ENCODE measurements at regions not wholly inside any gene's neighbourhood (a gene's known extent, or its start where the extent isn't known, plus 50 kb on each side); places are given as distances from the start of the nearest gene placed in this dataset.

GRCh38 chr2:120480903-120481445 is 135.0 kb downstream of the INHBB start:
- no peak for FAIRE-seq
- no peak for ATAC-seq
- no peak overlapping the region for H3K4me2 ChIP-seq (ENCODE audit: insufficient read depth, low read length)
- no TSS peak for BruUV-seq (replicated peaks)
- peaks cover 0 to 3% of the 10 kb centered on the region in 2 experiments; a peak in 1 of 5 replicates for H3K4me1 ChIP-seq (replicated peaks in 1 of 2; ENCODE audit: control insufficient read depth in 2 of 2, insufficient read depth in 2 of 2, low read length in 2 of 2)
- H3K9me1 ChIP-seq (ENCODE audit: control insufficient read depth, insufficient read depth, low read length) = no peaks in the 10 kb centered on the region
- no peaks in the 10 kb centered on the region; the same call in 1 of the 2 replicates for H4K20me1 ChIP-seq (replicated peaks; ENCODE audit: control insufficient read depth, insufficient read depth, low read length)
- intact Hi-C loops (cut with micrococcal nuclease) (no loop called here), in situ Hi-C loops (cut with MboI) (no loop called here)
- H3K27me3 ChIP-seq (ENCODE audit: control insufficient read depth in 2 of 2, insufficient read depth in 2 of 2, low read length in 2 of 2) = peaks cover 0 to 55% of the 10 kb centered on the region in 2 experiments; a peak in 3 of 5 replicates
- no peak overlapping the region for H3K9ac ChIP-seq (ENCODE audit: insufficient read depth in 1 of 2, low read depth in 2 of 2, low read length in 2 of 2)
- no peaks in the 10 kb centered on the region for H3K9me3 ChIP-seq (replicated peaks; ENCODE audit: control insufficient read depth, insufficient read depth, low read depth, low read length)
- H3K36me3 ChIP-seq (ENCODE audit: control insufficient read depth, insufficient read depth, low read length) = no peaks in the 10 kb centered on the region
- CTCF ChIA-PET (ENCODE audit: low intra/inter-chr PET ratio) = no interaction called here
- POLR2A ChIA-PET = no interaction called here
- H2AFZ ChIP-seq (ENCODE audit: low read depth, low read length) = no peak overlapping the region
- no peak for DNase-seq (ENCODE audit: extremely low read depth in 1 of 4, low spot score in 3 of 4)
- no peak overlapping the region for H3K27ac ChIP-seq (ENCODE audit: extremely low read depth, low read depth, low read length)
- no peak overlapping the region for H3K4me3 ChIP-seq
- 7% methylated on average over 5 of the region's 5 CpGs for WGBS (ENCODE audit: insufficient coverage, low coverage, missing lambda C conversion rate)
- H3K79me2 ChIP-seq (ENCODE audit: control insufficient read depth, insufficient read depth, low read length) = no peaks in the 10 kb centered on the region
- TF ChIP-seq SMARCA4 (IDR thresholded peaks at IDR 0.05) = no peak
- TF ChIP-seq MYNN (IDR thresholded peaks at IDR 0.05) = peak; percentile 68; the same call in 1 of the 2 replicates
- TF ChIP-seq MYNN (CRISPR knock-in tag; IDR thresholded peaks at IDR 0.05) = no peak
- TF ChIP-seq ATF6 (CRISPR knock-in tag; IDR thresholded peaks at IDR 0.05) = no peak
- no peak for TF ChIP-seq ZNF384 (IDR thresholded peaks at IDR 0.05; ENCODE audit: low read depth, low read length)
- no peak for TF ChIP-seq FOSL1 (tag; conservative IDR thresholded peaks at IDR 0.05)
- TF ChIP-seq NUFIP1 (IDR thresholded peaks at IDR 0.05; ENCODE audit: partially characterized antibody) = no peak
- TF ChIP-seq ZNF76 (CRISPR knock-in tag; IDR thresholded peaks at IDR 0.05; ENCODE audit: borderline replicate concordance) = no peak
- no peak for TF ChIP-seq REST (IDR thresholded peaks at IDR 0.05; ENCODE audit: borderline replicate concordance)
- TF ChIP-seq REST (CRISPR knock-in tag; IDR thresholded peaks at IDR 0.05; ENCODE audit: low read depth) = no peak
- TF ChIP-seq ZBTB43 (CRISPR knock-in tag; IDR thresholded peaks at IDR 0.05) = peak; percentile 97
- no peak for TF ChIP-seq KLF1 (tag; IDR thresholded peaks at IDR 0.05)
